Loucy (cell line): ENCODE measurements at regions not wholly inside any gene's neighbourhood (a gene's known extent, or its start where the extent isn't known, plus 50 kb on each side); places are given as distances from the start of the nearest gene placed in this dataset.
"Not testable (repeated sequence)": the region's sequence is repeated elsewhere in the genome, so short reads cannot be mapped to it uniquely, and the experiment has no call there.

Experiments used
- CTCF ChIP-seq: fragments of 200-600 bp; sonication (generic); conservative IDR thresholded peaks from 2 replicates; pipeline ENCODE4 v1.5.1; 2014; ENCODE audit warnings: mild to moderate bottlenecking, antibody characterized with exemption, low read length
- EZH2phosphoT487 ChIP-seq: fragments of 200-600 bp; IDR thresholded peaks from 2 replicates; pipeline ENCODE4 v1.6.1; 2018; ENCODE audit warnings: antibody characterized with exemption, mild to moderate bottlenecking, moderate library complexity, borderline replicate concordance

GRCh38 chr16:88311860-88312259, 70.9 kb upstream of the ZNF469 start:
- not testable (repeated sequence) for TF ChIP-seq EZH2phosphoT487, CTCF
